Activated CD8-positive, alpha-beta memory T cell treated with anti-CD3 and anti-CD28 coated beads for 36 hours (primary cell): ENCODE measurements at regions not wholly inside any gene's neighbourhood (a gene's known extent, or its start where the extent isn't known, plus 50 kb on each side); places are given as distances from the start of the nearest gene placed in this dataset.

Source experiments
- CTCF ChIA-PET: fragments of 350-600 bp; sonication (Branson Sonifier 250); formaldehyde crosslinking; loops from one replicate; lab custom pipeline; 2021; ENCODE audit warnings: antibody characterized with exemption; lab: Charles Lee
- POLR2A ChIA-PET: fragments of 350-600 bp; sonication (Branson Sonifier 250); formaldehyde crosslinking; loops from one replicate; lab custom pipeline; 2021; ENCODE audit warnings: antibody characterized with exemption; lab: Charles Lee

GRCh38 chr9:126116351-126117157 is 210.1 kb upstream of the MVB12B start:
- ChIA-PET CTCF (no interaction called here), POLR2A (no interaction called here)

DNA sequence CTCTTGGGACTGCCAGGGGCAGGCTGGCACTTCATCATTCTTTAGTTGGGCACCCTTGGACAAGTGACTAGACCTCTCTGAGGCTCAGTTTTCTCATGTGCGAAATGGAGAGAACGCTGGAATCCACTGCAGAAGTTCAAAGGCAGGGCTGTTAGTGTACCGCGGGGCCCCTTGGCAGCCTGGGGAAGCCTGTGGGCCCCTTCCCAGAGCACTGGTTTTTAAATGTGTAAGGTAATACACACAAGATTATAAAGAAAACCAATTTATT is 209.5 kb upstream of the MVB12B start:
- ChIA-PET POLR2A (no interaction called here), CTCF (no interaction called here)

- ChIA-PET POLR2A (no interaction called here), CTCF (no interaction called here)
These were observed 209.0 kb upstream of the MVB12B start for GRCh38 chr9:126117631-126118030.

GRCh38 chr9:126119731-126120130 is 206.9 kb upstream of the MVB12B start:
- POLR2A ChIA-PET = no interaction called here
- CTCF ChIA-PET = no interaction called here

- ChIA-PET POLR2A (no interaction called here), CTCF (no interaction called here)
These were observed 203.6 kb upstream of the MVB12B start for GRCh38 chr9:126122901-126123616.

GRCh38 chr9:126123927-126124326 is 202.7 kb upstream of the MVB12B start:
- CTCF ChIA-PET = no interaction called here
- POLR2A ChIA-PET = no interaction called here

DNA sequence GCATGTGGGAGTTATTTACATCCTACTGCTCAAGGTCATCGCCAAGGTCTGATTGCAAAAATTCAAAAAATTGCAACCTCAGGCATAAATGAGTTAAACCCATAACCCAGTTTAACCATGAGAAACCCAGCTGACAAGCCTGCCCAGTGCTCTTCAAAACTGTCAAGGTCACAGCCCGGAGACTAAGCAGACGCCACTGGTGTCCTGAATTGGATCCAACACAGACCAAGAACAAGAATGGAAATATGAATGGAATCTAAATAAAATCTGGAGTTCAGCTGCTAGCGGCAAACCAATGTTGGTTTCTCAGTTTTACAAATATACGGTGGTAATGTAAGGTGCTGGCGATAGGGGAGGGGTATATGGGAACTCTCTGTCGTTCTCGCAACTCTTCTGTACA is 201.5 kb upstream of the MVB12B start:
- ChIA-PET CTCF (no interaction called here), POLR2A (no interaction called here)

DNA sequence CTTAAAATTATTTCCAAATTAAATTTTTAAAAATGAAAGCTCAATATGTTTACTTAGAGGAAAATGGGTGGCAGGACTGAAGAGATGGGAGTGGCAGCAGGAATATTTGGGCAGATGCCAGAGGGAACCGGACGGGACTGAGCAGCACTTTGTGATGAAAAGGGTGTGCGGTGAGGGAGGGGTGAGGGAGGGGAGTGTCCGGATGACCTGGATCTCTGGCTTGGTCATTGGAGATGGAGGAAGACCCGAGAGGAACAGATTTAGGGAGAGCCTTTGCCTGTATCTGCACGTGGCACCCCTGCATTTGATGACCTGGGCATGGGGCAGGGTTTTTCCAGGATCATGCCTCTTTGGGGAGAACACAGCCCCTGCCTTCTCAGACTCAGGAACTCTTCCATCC is 201.1 kb upstream of the MVB12B start:
- ChIA-PET CTCF (no interaction called here), POLR2A (no interaction called here)

DNA sequence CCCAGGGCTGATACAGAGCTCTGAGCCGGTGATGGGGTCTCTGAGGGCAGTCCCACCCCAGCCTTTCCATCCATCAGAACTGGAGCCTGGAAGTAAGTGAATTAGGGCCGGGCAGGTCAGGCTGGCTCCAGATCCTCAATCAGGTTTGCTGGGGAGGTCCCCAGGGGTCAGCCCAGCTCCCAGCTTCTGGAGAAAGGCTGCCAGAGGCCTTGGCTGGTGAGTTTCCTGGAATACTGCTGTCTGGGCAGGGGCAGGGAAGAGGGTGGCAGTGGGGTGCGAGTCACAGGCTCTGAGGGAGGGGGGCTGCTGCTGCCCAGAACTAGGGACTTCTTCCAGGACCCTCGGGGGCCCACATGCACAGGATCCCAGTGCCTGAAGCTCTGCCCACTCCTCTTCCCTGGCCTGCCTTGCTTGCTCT is 200.6 kb upstream of the MVB12B start:
- POLR2A ChIA-PET = no interaction called here
- CTCF ChIA-PET = no interaction called here

DNA sequence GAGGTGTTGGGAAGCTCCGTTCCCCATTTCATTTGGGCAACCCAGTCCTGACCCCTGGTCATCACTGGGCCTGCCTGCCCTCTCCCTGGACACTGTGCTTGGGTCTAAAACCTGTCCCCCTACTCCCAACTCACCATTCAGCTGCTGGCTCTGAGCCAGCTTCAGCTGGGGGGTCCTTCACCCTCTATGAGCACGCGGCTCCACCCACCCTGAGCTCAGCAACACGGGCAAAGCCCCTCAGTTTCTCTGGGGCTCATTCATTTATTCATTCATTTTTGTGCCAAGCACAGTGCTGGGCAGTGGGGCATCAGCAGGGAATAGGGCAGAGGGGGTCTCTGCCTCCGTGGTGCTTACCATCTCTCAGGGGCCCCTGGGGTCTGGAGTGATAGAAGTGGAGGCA is 199.8 kb upstream of the MVB12B start:
- ChIA-PET POLR2A (no interaction called here), CTCF (no interaction called here)

DNA sequence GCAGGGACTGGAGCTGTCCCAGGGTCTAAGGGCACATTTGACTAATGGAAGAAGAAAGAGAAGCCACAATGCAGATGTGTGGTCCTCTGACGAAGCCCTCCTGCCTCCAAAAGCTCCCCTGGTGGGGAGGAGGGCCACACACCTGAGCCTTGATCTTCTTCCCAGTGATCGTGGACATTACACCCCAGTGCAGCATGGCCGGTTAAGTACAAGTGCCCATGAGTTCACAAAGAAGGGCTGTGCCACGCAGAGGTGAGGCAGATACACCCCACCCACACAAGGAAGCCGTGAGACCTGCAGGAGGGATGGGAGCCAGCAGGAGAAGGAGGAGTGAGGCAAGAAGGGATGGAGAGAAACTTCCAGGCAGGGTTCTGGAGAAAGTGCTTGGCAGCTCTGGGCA is 199.0 kb upstream of the MVB12B start:
- CTCF ChIA-PET = no interaction called here

GRCh38 chr9:126128494-126129142 is 198.0 kb upstream of the MVB12B start:
- ChIA-PET CTCF (no interaction called here), POLR2A (no interaction called here)

More for the DNA sequence above, 199.0 kb upstream of the MVB12B start:
- POLR2A ChIA-PET = no interaction called here

DNA sequence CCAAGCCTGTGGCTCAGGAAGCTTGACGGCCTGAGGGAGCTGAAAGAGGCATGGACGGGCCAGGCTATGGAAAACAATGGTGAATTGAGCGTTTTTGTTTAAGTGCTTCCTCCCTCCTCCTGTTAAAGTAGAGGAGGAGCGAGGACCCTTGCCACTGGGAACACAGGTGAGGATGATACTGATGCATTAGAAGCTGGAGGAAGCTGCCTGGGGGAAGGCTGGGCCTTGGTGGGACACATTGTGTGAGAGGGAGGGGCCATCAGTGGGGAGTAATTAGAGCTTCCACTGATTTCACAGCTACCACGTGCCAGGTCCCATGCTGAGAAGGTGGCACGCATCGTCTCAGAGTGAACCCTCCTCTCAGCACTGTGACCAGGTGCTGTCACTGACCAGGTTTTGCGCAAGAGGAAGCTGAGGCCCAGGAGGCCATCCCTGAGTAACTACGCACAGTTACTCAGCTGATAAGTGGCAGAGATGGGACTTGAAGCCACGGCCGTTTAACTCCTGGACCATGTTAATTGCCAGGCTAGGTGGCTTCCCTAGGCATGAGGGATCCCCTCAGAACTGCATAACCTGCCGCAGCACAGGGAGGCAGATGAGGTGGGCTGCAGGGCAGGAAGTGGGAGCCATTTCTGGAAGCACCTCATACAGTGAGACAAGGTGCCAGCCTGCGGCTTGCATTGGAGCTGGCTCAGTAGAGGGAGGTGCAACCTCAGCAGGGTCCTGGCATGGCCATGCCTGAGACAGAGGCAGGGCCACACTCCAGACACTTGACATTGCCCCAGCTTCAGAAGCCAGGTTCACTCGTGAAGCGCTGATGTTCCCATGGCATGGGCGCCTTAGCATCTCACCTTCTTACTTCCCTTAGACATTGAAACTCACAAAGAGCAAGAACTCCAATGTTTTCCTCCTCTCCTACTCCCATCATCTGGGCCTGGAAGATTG is 195.3 kb upstream of the MVB12B start:
- CTCF ChIA-PET = no interaction called here
- POLR2A ChIA-PET = no interaction called here

DNA sequence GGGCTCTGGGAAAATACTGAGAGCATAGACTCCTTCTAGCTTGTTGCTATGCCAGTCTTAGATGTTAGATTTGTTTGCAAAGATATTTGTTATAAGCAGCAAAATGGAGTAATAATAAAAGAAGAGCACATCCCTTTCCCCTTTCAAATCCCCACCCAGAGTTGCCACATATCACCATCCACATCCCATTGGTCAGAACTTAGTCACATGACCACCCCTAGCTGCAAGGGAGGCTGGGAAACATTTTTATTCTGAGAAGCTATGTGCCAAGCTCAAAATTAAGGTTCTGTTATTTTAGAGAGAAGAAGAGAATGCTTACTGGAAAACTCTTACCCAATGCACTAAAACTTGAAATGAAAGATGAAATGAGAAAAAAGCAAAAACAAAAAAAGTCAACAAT is 193.9 kb upstream of the MVB12B start:
- CTCF ChIA-PET = no interaction called here
- POLR2A ChIA-PET = no interaction called here

GRCh38 chr9:126144196-126144595 is 182.4 kb upstream of the MVB12B start:
- ChIA-PET POLR2A (no interaction called here), CTCF (no interaction called here)

DNA sequence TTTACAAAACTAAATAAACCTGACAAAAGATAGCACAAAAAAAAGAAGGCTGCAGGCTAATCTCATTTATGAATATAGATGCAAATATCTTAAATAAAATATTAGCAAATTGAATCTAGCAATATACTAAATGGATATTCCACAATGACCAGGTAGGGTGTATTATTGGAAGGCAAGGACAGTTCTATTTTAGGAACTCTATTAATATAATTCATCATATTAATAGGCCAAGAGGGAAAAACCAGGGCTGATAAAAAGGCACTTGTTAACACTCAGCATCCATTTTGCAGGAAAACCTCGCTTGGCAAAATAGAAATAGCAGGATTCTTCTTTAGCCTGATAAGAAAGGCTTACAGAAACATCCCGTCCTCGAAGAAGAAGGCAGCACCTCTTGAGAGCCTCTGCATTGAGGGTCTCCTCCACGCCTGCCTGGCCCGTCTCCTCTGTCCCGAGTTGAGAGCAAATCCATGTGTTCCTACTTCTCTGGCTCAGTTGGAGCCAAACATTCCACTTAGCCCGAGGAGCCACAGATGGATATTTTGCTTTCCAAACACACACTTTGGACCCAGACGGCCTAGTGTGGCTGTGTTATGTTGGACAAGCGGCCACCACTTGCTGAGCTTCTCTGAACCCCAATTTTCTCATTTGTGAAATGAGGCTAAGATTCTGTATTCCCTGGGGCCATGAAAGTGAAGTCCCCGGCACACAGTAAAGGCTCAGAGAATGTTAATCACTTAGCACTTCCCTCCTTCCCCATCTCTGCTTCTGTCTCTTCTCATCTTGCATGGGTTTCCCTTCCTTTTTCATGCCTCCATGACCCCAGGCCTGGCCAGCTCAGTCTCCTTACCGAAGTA is 181.8 kb upstream of the MVB12B start:
- ChIA-PET POLR2A (no interaction called here), CTCF (no interaction called here)

DNA sequence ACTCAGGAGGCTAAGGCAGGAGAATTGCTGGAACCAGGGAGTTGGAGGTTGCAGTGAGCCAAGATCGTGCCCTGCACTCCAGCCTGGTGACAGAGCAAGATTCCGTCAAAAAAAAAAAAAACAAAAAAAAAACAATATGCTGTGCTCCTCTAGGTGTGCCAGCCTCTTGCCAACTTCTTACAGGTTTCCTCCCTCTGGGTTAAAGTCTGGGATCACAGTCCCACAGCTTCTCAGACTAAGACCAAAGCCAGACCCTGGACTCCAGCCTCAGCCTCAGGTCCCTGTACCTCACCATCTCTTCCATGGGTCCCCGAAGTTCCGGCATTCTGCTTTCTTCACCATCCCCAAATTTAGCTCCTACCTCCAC is 180.8 kb upstream of the MVB12B start:
- ChIA-PET CTCF (no interaction called here), POLR2A (no interaction called here)

GRCh38 chr9:126146254-126147145 is 180.1 kb upstream of the MVB12B start:
- ChIA-PET POLR2A (interaction anchor here (0.5 kb wide), 1 partner anchor 22 kb away, joined by 5 read pairs; no protein-coding TSS in a partner anchor), CTCF (no interaction called here)
